Stimulated activated CD8-positive, alpha-beta memory T cell treated with anti-CD3 and anti-CD28 coated beads, Interleukin-15, amount 100 ng/mL, for 1 hour (primary cell): ENCODE measurements at regions not wholly inside any gene's neighbourhood (a gene's known extent, or its start where the extent isn't known, plus 50 kb on each side); places are given as distances from the start of the nearest gene placed in this dataset.
A peak's percentile ranks its signal among the peaks of the same experiment; 100 is the strongest.
"Not testable (repeated sequence)": the region's sequence is repeated elsewhere in the genome, so short reads cannot be mapped to it uniquely, and the experiment has no call there.

Source experiments
- DNase-seq: peaks from one replicate; pipeline ENCODE4 v3.0.0-alpha.2; 2020; ENCODE audit warnings: low read depth

DNA sequence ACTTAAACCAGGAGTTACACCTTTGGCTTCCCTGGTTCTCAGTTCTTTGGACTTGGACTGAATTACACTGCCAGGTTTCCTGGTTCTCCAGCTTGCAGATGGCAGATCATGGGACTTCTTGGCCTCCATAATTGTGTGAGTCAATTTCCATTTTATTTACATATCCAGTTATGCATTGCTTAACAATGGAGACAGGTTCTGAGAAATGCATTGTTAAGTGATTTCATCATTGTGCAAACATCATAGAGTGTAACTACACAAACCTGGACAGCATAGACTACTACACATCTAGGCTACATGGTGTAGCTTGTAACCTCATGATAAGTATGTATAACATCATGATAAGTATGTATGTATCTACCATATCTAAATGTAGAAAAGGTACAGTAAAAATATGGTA is 276.1 kb upstream of the BTG1 start:
- DNase-seq = no peak

DNA sequence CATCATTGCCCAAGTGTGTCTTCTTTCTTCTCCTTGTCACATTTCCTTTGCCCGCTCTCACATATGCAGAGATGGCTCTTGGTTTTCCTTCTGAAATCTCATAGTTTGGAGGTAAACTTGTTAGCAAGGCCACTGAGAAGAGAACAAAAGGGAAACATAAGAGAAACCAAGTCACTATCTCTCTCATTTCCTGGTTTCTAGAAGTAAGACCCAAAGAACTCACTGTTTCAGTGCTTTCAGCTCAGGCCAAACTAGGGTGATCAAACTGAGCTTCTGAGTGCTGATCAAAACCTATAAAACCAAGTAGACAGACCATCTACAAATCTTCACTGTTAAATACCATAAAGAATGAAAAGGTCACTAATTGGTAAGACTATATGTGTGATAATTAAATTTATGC is 275.4 kb upstream of the BTG1 start:
- no peak for DNase-seq

- DNase-seq = no peak
Observed at GRCh38 chr12:92419201-92419600, 273.6 kb upstream of the BTG1 start.

DNA sequence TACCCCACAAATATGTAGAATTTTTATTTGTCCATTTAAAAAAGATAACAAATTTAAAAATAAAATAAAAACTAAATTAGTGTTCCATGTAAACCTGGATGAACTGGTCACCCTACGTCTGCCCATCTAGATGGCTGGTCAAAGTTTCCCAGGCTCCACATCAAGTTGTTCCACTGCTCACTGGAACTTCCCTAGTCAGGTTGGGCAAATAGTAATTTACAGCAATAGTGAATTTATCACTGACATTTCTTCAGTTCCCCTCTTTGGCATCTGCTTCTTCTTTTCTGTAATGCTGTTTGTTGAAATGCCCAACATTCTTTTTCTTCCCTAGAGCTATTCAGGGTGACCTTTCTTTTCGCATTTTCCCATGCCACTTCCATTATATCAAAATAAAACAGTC is 272.7 kb upstream of the BTG1 start:
- no peak for DNase-seq

- no peak for DNase-seq
Observed at GRCh38 chr12:92417373-92417772, 271.7 kb upstream of the BTG1 start.

GRCh38 chr12:92416385-92416812 is 270.8 kb upstream of the BTG1 start:
- no peak for DNase-seq

- DNase-seq = no peak
Observed at GRCh38 chr12:92414170-92415070, 268.8 kb upstream of the BTG1 start.

- no peak for DNase-seq
Observed at GRCh38 chr12:92413286-92413685, 267.6 kb upstream of the BTG1 start.

DNA sequence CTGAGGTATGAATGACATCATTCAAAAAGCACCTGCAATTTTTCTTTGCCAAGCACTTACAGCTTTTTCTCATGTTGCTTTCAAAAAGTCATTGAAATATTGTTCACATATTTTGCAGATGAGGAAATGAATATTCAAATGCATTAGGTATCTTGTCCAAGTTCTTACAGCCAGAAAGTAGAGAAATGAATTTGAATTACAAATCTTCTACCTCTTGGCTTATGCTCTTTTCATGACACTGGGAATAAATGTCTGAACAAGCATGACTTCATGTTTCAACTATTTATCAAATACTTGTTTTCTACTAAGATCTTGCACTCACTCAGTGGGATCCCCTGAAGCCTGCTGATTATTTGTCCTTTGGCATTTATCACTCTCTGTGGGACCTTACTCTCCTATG is 267.2 kb upstream of the BTG1 start:
- no peak for DNase-seq

DNA sequence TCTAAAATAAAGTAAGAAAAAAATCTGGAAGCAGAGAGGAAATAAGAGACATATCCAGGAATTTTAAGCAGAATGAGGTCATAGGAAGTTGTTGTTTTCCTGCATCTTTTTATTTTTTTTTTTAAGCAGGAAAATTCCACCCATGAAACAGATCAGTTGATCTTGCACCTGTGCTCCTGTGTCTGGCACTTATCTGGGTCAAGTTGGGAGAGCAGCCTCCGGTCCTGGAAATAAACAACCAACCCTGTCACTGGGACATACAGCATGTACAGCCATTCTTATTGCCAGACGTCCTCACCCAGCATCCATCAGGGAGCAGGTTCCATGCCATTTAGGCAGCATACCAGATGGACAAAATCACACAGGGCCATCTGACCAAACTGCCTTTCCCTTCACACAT is 266.0 kb upstream of the BTG1 start:
- no peak for DNase-seq

- DNase-seq = no peak
Observed at GRCh38 chr12:92408072-92408900, 262.6 kb upstream of the BTG1 start.

GRCh38 chr12:92406404-92407070 is 260.9 kb upstream of the BTG1 start:
- DNase-seq = not testable (repeated sequence)

DNA sequence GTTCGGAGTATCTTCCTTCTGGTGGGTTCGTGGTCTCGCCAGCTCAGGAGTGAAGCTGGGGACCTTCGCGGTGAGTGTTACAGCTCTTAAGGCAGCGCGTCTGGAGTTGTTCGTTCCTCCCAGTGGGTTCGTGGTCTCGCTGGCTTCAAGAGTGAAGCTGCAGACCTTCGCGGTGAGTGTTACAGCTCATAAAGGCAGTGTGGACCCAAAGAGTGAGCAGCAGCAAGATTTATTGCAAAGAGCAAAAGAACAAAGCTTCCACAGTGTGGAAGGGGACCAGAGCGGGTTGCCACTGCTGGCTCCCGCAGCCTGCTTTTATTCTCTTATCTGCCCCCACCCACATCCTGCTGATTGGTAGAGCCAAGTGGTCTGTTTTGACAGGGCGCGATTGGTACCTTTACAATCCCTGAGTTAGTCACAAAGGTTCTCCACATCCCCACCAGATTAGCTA is 260.2 kb upstream of the BTG1 start:
- not testable (repeated sequence) for DNase-seq

GRCh38 chr12:92404921-92405320 is 259.3 kb upstream of the BTG1 start:
- no peak for DNase-seq

DNA sequence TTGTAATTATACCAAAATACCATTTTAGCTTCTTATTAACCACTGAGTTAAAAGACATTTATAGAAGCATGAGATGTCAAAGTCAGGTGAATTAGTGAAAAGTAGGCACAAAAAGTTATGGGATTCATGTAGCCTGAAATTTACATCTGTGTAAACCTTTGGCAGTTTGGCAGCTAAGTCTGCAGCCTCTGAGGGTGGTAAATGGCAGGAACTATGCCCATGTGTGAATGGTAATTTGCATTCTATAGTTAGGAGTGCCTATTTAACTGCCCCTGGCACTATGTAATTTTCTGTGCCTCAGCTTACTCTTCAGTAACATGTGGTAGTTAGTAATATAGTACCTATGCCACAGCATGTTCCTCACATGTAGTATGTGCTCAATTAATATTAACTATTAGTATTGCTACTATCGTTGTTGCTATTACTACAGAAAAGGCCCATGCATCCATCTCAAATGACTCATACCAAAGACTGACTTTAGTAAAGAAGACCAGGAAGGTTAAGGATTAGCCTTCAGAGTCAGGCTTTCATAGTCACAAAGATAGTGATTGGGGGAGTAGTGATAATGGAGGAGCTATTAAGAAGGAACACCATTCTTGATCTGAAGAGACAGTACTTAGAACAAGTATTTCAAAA is 258.7 kb upstream of the BTG1 start:
- DNase-seq = no peak

DNA sequence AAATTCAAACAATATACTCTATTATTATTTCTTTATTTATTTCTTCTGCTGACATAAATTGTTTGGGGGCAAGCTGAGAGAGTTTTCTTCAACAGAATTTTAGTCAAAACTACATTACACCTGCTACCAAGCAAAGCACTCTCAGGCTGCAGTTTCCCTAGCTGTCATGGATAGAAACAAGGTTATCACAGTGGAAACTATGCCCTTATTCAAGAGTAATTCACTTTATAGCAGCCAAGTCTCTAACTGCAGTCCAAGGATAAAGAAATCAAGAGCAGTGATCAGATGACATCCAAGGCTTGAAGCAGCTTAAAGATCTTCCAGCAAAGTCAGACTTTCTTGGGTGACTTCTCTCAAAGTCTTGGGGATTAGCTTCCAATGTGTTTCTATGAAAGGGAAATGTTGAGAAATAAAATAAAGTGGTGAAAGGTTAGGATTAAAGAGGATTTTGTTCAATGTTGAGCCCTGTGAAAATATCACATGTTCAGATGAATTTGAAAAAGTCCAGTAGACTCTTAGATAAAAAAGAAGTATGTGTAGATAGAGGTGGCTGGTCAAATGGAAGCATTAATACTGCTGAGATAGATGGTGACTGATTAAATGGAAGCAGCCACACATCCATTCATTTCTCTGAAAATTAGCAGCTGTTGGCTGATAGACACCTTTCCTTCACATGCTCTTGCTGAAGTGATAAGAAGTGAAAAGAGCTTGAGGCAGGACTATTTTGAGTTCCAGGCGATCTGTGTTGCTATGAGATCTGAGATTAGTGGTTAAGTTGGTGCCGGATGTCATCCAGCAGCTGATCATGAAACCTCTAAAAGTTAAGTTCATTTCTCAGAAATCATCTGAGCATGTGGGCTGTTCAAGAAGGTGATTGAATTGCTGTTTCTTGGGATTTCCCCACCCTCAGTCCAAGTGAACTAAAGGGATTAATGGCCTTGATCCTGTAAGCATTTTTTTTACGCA is 257.8 kb upstream of the BTG1 start:
- peak; percentile 28 for DNase-seq

GRCh38 chr12:92402415-92402814 is 256.8 kb upstream of the BTG1 start:
- DNase-seq = no peak

- no peak for DNase-seq
Observed at GRCh38 chr12:92400006-92400405, 254.4 kb upstream of the BTG1 start.

DNA sequence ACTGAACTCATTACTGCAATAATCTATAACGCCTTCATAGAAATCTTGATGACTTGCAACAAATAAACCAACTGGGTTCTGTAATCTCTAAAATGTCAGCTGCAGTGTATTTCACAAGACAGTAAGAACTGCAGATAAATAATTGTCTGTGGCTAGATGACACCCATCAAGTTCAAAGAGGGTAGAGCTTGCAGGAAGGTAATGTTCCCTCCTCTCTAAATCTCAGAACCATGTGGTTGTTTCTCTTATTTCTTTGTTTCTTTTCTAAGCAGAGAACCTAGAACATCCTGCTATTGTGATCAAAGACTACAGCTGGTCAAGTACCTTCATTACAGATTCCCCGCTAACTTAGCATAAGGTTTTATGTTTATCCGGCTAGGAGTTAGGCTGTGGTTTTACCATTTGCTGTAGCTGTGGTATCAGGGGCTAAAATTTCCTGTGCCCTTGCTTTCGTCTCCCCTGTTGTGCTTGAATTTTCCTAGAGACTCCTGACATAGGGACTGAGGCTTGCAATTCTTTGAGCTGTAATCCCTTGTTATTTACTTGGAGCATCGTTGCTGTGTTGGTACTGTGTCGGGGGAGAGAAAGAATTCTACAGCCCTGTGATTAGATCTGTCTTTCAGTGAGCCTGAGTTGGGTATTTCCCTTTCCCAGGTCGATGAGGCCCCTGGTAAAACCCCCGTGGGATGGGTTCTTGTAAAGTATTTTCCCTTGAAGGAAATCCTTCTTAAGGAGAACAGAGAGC is 253.1 kb upstream of the BTG1 start:
- no peak for DNase-seq

DNA sequence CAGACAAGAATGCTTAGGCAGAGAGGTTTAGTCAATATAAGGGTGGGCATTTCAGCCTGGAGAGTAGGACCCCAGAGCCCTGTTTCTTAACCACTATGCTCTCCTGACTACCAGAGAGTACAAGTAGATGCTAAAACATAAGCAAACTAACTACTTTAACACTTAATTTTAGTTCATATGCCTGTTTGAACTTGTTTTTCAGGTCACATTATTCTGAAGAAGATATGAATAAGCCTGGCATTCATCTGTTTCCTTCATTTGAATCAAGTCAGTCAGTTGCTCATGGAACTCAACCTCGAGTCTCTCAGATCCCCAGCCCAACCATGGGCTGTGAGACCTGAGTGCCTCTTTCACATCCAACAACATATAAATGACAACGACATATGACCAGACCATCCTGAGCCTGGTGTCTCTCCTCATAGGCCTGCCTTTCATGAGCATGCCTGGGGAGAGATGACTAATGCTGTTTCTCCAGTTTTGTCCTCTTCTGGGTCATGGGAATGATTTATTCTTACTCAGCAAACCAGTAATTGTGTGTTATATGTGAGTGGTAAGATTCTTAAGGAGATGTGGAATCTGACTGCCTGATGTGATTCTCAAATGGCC is 251.1 kb upstream of the BTG1 start:
- no peak for DNase-seq
